HPDE6-E6E7 (cell line): ENCODE measurements at regions not wholly inside any gene's neighbourhood (a gene's known extent, or its start where the extent isn't known, plus 50 kb on each side); places are given as distances from the start of the nearest gene placed in this dataset.

Source experiments
- DNase-seq: peaks from one replicate; pipeline ENCODE4 v3.0.0; 2011; ENCODE audit warnings: missing footprints; ENCODE audit errors: extremely low spot score

DNA sequence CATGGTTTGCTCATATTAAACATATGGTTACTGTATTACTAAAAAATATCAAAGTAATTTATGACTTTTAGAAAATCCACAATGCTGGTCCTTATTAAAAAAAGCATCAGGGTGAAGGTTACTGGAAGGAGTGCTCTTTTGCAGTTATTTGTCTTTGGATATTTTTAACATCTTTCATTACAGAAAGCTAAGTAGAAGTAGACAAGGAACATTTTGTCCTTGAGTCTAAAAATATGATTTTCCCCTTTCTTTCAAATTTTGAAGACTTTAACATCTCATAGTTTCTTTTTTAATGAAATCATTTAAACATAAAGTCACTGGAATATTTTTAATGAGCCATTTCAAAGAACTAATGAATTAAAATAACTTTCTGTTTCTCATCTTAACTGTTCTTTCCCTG, 110.1 kb upstream of the TNS3 start:
- DNase-seq = no peak

DNA sequence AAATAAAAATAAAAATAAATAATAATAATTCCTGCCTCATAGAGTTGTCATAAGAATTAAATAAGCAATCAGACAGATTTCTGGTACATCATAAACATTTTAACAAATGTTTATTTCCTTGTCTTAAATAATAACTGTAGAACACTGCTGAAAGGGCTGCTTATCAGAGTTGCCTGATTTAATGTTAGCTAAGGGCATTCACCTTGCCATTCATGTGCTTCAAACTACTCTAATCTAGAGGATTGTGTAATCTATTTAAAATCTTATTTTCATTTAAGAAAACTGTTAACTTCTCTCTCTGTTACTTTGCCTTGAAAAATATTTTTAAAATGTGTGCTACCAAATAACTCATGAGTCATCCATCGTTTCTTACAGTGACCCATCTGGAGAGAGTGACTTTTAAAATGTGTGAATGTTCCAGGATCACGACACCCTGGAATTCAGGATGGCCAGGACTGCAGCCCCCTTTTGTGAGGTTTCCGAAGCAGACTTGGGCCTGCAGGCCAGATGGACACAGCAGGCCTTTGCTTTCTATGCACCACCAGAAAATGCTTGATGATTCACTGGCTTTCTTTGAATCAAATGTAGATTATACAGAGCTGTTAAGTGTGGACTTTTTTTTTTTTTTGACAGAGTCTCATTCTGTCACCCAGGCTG, 109.1 kb upstream of the TNS3 start:
- DNase-seq = no peak

DNA sequence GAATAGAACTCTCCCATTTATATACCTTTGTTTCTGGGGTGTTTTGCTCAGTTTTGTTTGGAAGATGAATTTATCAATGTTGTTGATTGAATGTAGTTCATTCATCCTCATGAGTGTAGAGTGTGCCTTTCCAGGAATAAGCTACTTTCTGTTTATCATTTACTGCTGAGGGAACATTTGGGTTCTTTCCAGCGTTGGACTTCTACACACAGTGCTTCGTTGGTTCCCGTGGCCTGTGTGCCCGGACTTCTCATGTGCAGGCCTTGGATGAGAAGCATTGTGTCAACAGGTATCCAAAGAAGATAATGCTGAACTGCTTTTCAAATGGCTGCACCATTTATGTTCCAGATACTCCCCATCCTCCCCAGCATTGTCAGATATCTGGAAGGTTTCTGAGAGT, 107.6 kb upstream of the TNS3 start:
- no peak for DNase-seq

DNA sequence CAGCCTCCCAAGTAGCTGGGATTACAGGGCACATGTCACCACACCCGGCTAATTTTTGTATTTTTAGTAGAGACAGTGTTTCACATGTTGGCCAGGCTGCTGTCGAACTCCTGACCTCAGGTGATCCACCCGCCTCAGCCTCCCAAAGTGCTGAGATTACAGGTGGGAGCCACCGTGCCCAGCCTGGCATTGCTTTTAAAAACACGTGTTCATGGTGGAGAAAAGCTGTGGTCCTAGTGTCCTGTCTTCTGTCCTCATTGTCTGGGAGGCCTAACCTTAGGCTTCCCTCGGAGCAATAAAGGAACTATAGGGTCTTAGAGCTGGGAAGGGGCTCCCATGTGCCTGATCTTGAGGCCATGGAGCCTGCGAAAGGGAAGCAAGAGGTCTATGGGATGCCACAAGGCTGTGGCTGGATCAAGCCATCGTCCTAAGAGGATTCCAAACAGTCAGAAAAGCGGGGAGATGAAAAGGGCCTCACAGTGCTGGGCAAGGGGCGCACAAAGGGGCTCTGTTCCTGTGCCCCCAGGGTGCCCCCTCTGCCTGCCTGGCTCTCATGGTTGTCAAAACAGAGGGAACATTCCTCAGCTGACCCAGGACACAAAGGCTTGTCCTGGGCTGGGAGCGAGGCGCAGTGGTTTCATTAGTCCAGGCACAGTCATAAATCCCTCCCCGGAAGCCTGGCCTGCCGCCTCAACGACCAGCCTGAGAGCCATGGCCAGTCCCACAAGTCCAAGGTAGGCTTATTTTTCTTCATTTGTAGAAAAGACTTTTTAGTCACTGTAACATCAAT, 106.6 kb upstream of the TNS3 start:
- no peak for DNase-seq

DNA sequence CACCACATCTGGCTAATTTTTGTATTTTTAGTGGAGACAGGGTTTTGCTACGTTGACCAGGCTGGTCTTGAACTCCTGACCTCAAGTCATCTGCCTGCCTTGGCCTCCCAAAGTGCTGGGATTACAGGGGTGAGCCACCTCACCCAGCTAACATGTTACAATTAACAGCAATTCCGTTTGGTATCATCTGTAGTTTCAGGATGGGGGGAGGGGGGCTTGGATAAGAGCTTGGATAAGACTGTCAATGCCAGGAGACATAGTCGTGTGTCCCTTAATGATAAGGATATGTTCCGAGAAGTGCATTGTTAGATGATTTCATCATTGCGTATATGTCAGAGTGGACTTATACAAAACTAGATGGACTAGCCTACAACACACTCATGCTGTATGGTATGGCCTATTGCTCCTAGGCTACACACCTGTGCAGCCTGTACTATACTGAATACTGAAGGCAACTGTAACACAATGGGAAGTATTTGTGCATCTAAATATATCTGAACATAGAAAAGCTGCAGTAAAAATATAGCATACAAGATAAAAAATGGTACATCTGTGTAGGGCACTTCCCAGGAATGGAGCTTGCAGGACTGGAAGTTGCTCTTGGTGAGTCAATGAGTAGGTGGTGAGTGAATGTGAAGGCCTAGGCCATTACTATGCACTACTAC, 103.9 kb upstream of the TNS3 start:
- no peak for DNase-seq

DNA sequence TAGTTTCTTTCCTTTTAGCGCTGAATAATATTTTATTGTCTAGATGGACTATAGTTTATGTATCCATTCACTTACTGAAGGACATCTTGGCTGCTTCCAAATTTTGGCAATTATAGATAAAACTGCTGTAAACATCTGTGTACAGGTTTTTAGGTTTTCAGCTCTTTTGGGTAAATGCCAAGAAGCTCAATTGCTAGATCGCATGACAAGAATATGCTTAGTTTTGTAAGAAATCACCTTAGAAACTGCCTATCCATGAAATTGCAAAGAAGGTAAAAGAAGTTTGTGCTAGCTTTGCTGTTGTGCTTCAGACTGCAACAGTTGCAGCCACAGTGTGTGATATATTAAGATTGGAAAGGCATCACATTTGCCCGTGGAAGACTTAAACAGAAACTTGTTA, 103.2 kb upstream of the TNS3 start:
- DNase-seq = no peak

DNA sequence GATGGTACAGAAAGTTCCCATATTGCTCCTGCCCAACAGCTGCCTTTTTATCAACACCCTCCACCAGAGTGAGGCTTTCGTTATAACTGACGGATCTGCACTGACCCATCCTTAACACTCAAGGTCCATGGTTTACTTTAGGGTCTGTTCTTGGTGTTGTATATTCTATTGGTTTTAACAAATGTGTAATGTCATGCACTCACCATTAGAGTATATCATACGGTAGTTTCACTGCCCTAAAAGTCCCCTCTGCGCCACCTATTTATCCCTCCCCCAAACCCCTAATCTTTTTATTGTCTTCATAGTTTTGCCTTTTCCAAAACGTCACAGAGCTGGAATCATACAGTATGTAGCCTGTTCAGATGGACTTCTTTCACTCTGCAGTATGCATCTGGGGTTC, 102.8 kb upstream of the TNS3 start:
- no peak for DNase-seq

DNA sequence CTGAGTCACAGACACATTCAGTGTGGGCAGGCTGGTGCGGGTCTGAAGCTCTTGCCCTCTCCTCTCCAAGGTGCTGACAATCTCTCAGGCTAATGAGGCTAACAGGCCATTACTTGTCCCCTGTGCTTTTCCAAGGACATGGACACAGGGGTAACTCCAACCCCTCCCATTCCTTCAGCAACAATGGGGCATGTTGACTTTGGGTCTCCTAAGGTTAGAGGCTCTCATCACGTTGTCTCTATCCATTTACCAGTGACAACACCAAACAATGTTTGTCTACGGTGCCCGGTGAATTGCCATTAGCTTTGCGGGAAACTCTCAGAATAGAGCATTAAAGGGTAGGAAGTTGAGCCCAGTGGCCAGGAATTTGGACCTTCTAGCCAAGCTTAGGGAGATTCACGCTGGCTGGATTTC, 101.6 kb upstream of the TNS3 start:
- no peak for DNase-seq

DNA sequence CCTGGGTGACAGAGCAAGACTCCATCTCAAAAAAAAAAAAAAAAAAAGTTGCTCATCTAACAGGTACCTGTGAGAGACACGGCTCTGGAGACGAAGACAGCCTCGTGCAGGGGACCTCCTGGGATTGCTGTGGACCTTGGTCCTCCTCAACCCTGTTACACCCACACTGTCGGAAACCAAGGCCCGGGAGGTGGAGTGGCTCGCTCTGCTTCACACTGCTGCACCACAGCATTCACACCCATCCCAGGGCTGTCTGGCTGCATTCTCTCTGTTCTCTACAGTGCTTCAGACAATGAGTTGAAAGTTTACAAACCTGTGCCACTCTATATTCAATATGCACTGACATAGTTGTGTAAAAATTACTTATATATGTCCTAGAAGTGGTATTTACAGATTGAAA, 101.0 kb upstream of the TNS3 start:
- DNase-seq = no peak

DNA sequence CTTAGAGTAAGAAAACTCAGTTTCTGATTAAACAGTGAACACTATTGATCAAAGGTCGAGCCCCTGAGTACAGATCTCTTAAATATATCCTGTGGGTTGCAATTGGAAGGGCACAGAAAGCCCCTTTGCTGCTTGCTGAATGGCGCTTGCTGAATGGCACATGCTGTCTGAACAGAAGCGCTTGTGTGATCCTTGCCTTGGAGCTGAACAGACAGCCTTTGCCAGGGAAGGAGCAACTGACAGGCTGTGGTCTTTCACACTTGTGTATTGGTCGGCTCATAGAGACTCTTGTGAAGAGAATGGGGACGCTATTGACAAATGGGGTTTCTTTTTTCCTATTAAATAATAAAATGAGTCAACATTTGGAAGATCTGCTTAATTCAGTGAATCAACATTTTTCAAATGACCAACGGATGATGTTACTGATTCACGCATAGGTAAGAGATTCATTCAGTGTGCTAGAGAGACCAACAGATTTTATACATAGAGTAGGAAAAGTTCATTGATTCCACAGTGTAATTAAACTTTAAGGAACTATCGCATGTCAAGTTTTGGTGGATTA, 99.4 kb upstream of the TNS3 start:
- no peak for DNase-seq

DNA sequence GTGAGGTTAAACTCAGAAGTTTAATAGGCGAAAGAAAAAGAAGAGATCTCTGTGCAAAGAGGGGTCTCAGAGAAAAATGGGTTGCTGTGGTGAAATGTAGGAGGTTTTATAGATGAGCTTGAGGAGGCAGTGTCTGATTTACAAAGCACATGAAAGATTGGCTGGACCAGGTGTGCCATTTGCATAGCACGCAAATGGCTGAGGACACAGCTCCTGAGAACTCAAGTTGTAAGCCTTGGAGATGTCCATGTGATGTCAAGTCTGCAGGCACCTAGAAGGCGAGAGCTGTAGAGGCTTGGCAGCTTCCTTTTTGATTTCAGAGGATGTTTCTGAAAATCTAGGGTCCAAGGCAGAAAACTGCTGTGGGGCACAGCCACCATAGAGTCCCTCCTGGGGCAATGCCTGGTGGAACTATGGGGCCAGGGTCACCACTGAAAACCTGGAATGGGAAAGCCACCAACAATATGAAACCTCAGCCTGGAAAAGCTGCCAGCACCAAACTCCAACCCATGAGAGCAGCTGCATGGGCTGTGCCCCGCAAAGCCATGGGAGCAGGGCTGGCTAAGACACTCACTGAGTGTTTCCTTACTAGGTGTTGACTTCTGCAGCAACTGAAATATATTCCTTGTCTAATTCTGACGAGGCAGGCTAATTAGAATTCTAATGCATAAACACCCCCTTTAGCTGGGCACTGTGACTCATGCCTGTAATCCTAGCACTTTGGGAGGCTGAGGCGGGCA, 96.9 kb upstream of the TNS3 start:
- DNase-seq = no peak

DNA sequence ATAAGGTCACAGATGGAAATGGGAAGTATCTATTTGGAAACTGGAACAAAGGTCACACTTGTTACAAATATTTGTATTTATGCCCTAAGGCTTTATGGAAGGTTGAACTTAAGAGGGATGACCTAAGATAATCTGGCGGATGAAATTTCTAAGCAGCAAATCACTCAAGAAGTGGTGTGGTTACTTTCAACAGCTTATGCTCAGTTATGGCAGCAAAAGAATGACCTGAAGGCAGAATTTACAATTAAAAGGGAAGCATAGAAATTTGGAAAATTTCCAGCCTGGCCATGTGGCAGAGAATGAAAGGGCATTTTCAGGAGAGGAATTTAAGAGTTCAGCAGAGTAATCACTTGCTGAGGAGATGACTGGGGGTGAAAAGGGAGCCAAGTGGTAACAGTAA, 95.8 kb upstream of the TNS3 start:
- DNase-seq = no peak

DNA sequence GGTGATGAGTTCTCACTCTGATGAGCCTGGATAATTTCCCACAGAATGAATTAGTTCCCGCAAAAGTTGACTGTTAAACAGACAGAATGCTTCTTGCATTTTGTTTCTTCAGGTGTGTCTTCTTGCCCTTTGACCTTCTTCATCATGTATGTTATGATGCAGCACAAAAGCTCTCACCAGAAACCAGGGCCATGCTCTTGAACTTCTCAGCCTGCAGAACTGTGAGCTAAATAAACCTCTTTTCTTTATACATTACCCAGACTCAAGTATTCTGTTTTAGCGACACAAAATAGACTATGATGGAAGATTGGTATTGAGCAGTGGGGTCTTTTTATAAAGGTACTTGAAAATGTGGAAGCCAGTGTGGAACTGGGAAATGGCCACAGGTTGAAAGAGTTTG, 95.2 kb upstream of the TNS3 start:
- no peak for DNase-seq

DNA sequence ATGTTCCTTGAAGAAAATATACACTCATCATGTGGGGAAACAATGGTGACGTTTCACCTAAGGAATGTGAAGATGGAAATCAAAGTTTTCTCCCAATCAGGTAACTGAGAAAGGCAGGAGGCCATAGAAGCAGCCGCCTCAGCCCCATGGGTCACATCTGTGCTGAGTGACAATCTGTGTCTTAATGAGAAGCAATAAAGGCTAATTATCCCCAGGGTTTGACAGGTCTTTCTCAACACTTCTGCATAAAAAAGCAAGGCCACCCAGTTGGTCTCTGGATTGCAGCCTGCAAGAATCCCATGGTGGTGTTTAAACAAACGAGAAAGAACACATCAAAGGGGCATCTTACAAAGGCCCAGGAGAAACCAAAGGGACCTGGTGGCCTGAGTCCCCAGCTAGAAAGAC, 91.1 kb upstream of the TNS3 start:
- no peak for DNase-seq

DNA sequence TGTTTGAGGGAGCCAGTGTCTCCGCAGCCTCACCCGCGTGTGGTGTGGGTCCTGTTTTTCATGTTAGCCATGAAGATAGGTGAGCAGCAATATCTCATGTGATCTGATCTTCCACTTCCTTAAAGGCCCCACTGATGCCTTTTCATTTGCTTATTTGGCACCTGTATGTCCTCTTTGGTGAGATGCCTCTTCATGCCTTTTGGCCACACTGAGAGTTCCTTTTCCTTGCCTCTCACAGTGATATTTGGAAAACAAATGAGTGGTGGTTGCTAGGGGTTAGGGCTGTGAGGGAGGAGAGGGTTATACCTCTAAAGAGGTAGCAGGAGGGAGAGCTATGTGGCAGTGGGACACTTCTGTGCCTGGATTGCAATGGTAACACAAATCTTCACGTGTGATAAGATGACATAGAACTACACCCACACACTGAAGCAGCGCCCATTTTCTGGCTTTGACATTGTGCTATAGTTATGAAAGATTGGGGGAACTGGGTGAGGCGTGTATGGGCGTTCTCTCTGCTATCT, 90.4 kb upstream of the TNS3 start:
- no peak for DNase-seq

DNA sequence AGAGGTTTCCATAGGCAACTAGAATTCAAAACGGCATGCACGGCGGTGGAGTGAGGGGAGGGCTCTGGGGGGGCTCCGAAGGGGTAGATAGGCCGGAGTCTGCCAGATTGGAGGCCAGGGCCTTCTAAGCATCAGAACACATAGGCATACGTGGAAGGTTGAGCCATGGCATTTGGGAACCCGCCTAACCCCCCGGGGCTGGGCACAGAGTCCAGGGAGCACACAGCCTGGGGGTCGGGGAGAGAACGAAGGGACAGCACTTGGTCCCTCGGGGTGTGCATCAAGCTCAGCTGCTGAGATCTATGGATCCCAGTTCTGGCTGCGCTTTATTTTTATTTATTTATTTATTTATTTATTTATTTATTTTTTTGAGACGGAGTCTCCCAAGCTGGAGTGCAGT, 89.4 kb upstream of the TNS3 start:
- no peak for DNase-seq

DNA sequence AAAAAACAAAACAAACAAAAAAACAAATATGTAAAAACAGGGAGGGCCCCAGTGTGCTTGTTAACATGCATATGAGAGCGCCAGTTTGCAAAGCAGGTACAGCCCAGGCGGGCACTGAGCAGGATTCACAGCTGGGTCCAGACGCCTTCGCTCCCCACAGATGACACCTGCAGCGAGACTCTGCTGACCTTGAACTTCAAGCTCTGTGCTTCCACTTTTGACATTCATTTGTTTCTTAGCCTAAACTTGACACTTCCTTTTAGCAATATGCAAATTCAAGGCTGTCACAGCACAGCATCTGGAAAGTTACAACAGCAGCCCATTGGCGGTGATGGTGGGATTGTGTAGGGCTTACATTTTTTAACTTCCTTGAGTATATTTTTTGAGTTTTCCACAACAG, 88.8 kb upstream of the TNS3 start:
- DNase-seq = no peak

DNA sequence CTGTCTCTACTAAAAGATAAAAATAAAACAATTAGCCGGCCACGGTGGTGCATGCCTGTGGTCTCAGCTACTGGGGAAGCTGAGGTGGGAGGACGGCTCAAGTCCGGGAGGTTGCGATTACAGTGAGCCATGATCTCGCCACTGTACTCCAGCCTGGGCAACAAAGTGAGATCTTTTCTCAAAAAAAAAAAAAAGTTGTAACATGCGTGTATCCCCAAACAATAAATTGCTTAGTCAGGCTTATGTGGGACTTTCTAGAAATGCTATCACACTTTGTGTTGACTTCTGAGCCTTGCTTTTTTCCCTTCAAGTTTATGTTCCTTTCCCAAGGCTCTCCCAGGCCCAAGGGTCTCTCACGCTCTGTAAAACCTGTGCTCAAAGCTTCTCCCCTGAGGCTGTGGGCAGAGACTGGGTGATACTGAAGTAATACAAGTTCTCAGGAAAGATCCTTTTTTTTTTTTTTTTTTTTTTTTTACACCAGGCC, 88.0 kb upstream of the TNS3 start:
- DNase-seq = no peak

DNA sequence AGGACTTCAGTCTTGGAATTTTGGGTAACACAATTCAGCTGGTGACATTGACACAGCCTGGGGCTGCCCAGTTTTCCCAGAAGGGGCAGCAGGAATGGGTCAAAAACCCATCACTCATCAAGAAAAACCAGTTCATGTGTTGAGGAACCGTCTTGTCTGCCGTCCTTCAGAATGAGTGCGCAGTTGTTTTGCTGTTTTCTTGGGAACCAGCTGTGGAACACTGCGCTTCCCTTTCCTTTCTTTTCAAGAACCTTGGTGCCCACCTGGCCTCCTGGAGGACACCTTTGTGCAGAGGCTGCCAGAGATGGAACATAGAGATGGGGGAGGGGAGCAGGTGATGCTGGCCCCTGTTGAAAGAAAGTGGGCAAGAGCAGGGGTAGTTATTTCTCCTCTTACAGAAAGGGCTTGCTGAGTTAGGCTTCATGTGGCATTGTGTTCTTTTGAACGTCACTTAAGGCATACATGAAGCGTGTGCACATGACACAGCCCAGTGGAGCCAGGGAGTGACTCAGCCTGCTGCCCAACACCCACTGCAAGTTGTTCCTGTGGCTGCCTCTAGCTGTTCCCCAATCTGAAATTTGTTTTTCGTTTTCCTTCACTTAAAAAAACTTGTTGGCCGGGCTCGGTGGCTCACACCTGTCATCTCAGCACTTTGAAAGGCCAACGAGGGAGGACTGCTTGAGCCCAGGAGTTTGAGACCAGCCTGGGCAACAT, 87.4 kb upstream of the TNS3 start:
- DNase-seq = peak; percentile 81

DNA sequence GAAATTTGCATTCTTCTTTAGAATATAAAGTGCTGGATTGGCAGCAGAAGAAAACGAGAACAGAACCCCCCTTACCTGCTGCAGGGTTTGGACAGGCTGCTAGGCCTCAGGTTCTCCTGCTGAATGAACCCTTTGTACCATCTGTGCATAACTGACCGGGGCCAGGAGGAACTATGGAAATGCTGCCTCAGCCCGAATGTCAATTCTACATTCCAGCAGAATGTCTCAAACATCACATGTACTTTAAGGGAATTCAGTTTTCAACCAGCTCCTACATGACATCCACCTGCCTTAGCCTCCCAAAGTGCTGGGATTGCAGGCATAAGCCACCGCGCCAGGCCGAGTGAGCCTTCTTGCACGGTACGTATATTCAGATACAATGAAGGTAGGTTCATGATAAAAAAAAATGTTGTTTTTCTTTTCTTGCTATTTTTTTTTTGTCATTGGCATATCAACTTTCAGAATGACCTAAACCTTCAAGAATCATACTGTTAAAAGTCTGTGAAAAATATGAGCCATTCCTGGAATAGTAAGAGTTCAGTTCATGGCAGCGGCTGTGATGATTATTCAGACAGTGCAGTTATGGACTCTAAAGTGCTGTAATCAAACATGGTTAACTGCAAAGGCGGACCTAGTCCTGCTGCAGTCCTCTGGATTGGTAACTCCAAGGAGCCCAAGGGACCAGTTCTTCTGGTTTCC, 84.4 kb upstream of the TNS3 start:
- no peak for DNase-seq
